ENCODE measurements at regions not wholly inside any gene's neighbourhood (a gene's known extent, or its start where the extent isn't known, plus 50 kb on each side); places are given as distances from the start of the nearest gene placed in this dataset.
"Not testable (repeated sequence)": the region's sequence is repeated elsewhere in the genome, so short reads cannot be mapped to it uniquely, and the experiment has no call there.

- not testable (repeated sequence) for TF ChIP-seq CTCF (IDR thresholded peaks at IDR 0.05; ENCODE audit: low read depth, low read length, poor library complexity, severe bottlenecking); EZH2phosphoT487 (IDR thresholded peaks at IDR 0.05; ENCODE audit: borderline replicate concordance, low read length)
Observed at GRCh38 chr14:51467392-51467791, 184.3 kb upstream of the FRMD6 start.

Data from DOHH2 (cell line).